Erythroblast (primary cell): ENCODE measurements at regions not wholly inside any gene's neighbourhood (a gene's known extent, or its start where the extent isn't known, plus 50 kb on each side); places are given as distances from the start of the nearest gene placed in this dataset.

ENCODE experiments used
- GATA1 ChIP-seq: IDR thresholded peaks from 2 replicates; pipeline ENCODE4 v1.6.1; 2011; ENCODE audit warnings: low read depth, mild to moderate bottlenecking, control low read depth, low read length, moderate library complexity
- POLR2A ChIP-seq: IDR thresholded peaks from 2 replicates; pipeline ENCODE4 v1.6.1; 2011; ENCODE audit warnings: mild to moderate bottlenecking, low read length

GRCh38 chr16:51773071-51773890 is 622.2 kb upstream of the SALL1 start:
- TF ChIP-seq POLR2A (no peak), GATA1 (no peak)
